ENCODE measurements at regions not wholly inside any gene's neighbourhood (a gene's known extent, or its start where the extent isn't known, plus 50 kb on each side); places are given as distances from the start of the nearest gene placed in this dataset.
A peak's percentile ranks its signal among the peaks of the same experiment; 100 is the strongest.
"Not testable (repeated sequence)": the region's sequence is repeated elsewhere in the genome, so short reads cannot be mapped to it uniquely, and the experiment has no call there.

DNA sequence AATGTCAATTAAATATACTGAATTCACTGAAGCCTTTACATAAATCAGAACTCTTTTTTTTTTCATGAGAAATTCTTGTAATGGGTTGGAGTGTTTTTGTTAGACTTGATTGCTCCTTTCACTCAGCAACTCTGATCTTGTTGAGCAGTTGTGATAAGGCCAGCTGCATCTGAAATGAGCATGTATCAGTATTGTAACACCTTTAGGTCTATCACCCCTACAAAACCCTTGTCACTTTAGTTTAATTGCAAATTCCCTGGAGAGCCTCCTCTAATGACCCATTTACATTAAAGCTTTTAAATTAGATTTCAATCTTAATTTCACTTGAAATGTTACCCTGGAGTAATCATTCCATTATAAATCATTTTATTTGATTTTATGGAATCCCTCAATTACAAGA is 346.8 kb upstream of the TCF4 start:
- DNase-seq: no peak

DNA sequence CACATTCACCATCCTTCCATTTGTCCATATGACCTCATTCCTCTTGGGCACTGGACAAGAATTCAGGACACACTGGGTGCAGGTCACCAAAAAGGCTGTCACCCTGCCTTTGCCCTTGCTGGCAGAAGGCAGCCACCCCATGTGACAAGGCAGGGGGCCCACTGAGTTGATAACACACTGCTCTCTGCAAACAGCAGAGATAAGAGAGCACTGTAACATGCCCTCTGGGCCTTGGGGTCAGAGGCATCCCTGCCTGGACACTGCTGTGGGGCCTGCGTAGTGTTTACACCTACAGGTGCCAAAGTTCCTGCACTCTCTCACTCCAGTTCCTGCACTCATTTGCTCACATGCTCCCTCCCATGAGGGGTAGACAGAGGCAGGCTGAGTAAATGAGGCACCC is 344.7 kb upstream of the TCF4 start:
- no peak for DNase-seq

DNA sequence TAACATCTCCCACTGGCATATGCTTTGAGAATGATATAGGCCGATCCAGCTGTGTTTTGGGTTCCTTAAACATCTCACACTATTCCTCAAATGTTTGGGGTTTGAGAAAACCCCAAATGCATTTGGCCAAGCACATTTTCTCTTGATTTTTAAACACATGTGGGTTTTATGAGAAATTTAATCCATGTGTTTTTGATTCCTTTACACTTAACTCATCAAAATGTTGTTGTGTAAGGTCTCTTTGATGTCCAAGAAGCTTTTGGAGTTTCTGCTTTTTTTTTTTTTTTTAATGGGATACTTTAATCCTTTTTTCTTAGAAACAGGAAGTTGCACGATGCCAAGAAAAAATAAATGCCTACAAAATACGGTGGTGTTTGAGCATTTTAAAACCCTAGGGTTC is 339.8 kb upstream of the TCF4 start:
- DNase-seq: peak; percentile 83

DNA sequence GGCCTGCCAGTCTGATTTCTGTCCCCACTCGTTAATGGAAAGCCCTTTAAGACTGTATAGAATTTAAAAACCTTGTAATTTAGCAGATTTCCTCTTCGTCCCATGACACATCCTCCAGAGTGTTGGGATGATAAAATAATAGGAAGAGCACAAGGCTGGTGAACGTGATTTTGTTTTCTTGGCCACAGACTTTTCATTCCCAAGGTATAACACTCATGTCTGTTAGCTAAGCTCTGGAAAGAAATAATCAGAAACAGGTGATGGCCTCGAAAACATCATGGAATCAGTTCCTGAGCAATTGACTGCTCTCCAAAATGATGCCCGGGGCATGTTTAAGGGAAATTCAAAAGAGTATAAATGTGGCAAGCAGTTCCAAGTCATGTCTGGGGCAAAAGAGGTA is 337.8 kb upstream of the TCF4 start:
- peak; percentile 1 for DNase-seq

DNA sequence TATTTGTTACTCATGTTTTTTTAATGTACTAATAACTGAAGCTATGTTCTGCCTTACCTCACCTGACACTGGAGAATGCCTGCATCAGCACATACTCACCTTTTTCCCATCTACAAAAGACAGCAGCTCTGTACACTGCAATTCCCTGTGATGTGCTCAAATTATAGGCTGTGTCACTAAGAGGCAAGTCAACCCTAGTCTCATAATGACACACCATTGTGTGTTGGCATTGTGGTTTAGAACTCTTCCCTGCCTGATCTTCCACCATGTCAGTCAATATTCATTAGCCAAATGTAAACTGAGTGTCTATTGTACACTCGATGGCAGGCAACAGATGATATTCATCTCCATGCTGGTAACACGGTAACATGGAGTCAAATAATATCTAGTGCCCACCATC is 332.1 kb upstream of the TCF4 start:
- DNase-seq: no peak

DNA sequence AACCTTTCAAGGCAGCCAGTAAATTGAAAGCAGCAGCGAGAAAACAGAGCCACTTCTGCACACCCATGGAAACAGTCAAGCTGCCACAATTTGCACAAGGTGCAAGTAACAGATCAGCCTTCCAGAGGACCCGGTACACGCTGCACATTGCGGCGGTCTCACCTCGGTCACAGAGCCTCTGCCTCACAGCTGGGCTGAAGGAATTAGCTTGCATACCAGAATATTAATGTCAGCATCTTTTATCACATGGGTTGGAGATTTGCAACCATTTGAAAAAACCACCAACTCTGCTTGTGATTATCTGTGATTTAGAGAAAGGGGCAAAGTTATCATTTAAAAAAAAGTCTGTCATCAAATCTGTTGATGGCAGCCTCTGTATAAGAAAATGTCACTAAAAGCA is 330.5 kb upstream of the TCF4 start:
- DNase-seq: peak; percentile 24

DNA sequence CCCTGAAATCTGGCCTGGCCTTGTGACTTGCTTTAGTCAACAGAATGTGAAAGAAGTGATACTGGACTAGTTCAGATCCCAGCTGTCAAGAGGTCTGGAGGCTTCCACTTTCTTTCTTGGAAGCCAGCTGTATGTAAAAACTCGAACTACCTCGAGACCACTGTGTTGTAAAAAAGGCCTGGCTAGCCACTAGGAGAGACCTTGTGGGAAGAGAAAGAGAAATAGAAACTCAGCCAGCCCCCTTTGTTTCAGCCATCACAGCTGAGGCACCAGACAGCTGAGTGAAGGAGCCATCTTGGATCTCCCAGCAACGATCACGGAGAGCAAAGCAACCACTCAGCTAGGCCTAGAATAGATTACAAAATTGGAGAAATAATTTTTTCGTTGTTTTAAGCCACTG is 324.9 kb upstream of the TCF4 start:
- DNase-seq: no peak

DNA sequence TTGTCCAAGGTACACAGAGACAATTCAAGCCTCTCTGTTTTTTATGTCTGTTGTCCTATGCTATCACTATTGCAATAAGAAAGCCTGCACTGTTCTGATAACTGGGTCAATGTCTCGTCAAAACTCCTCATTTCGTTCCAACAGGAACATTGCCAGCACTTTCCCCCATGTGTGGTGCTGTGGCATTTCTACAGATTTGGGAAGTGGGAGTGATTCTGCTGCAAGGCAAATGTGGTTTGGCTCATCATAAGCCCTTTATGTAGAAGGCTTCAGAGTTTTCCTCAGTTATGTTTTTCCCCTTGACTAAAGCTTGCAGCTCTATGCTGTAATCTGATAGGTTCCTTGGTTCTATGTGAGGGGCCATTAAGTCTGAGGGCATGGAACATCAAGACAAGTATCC is 324.1 kb upstream of the TCF4 start:
- DNase-seq: no peak

DNA sequence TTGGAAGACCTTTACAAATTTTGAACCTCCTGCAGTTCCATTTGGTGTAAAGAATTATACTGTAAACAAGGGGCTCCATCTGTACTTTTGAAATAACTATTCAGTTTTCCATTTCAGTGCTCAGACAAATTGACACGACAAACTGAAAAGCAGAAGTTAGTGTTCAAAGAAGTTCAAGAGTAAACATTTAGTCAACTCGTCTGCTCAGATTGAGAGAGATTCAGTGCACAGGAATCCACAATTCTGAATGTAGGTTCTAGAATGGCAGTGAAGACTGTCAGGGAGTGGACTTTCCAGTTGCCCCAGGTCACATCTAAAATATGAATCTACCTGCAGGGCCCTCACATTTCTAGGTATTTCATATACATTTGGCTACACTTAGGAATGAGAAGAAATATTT is 322.3 kb upstream of the TCF4 start:
- no peak for DNase-seq

DNA sequence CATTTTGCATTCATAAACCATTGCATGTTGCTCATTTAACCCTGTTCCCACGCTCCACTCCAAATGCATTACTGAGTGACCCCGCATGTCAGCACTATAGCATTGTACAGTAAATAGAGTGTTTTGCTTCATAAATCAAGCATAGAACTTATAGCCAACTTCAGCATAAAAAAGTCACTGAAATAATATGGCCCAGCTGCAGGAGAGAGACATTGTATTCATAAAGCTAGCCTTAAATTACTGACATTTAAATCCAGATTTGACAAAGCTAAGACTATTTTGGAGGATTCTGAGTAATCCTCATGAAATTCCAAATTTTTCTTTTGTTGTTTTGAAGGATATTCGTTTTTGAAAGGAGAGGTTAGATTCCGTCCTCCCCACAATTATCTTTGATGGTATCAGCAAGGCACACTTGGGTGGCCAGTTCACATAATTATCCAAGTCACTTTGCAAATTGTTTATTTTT is 320.9 kb upstream of the TCF4 start:
- peak; percentile 89 for DNase-seq

DNA sequence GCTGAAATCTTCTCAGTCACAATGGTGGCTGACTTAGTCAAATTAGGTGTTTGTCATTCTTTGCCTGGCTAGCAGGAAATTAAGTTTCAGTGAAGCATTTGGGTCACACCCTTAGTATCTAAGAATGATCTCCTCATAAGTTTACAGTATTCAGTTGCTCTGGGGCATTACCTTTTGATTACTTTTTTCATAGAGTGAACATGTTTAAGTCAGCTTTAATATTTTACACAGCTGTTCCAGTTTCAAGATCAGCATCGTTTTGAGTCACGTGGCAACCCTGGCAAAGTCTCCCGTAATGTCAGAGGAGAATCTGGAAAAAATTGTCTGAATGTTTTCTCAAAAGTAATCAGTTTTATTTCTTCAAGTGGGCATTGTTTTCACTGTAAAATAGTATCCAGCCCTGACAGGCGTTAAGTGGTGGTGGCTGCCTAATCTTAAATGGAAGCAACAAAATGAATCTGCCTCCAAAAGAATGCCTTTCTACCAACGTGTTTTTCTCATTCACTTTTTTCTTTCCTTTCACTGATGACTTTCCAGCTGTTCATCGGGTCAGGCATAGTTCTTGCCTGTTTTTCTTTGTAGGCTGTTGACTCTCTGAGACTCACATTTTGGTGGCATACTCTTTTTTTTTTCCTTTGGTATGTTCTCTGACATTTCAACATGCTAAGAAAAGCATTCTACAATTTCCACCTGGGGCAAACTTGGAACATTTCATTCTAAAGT is 319.6 kb upstream of the TCF4 start:
- peak; percentile 70 for DNase-seq

DNA sequence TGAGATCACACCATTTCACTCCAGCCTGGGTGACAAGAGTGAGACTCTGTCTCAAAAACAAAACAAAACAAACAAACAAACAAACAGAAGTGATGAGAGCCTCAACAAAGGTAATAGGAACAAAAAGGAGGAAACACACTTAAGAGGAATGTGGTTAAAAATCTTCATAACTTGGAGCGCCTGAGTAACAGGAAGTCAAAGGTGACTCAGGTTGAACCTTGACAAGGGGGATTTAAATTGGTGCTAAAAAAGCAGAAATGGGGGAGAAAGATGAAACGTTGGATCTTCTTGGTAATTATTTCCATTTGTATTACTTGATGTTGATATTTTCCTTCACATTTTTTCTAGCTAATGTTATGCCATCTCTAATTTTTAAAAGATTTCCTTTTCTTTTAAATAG is 318.5 kb upstream of the TCF4 start:
- DNase-seq: no peak

DNA sequence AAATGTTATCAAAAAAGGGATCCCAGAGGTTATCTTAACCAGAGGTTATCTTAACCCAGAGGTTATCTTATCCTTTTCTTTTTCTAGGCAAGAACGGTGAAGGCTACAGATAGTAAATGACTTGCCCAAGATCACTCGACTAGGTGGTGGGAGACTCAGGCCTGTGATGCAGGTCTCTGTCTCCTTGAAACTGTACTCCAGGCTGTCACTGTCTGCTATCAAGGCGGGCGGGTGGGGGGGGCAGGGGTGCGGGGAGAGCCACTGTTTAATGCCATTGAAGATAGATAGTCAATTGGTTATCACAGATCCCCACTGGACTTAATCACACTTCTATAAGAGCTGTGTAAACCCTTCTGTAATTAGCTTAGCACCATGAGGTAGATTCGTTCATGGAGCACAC is 315.9 kb upstream of the TCF4 start:
- DNase-seq: no peak

DNA sequence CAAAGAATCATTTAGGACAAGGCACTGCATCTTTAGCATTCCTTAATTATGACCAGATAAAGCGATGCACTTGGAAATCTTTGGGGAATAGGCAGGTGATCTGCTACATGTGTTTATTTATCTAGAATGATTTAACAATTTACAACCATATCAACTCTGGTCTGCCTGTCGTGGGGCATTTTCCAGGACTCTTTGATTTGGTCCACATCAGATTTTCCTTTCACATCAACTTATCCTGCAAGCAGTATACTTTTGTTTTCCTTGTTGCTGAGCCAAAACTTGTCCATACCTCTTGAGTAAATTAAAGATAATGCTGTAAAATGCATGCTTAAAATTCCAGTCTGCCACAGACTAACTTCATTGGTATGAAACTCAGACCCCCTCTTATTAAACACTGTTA is 312.4 kb upstream of the TCF4 start:
- DNase-seq: no peak

DNA sequence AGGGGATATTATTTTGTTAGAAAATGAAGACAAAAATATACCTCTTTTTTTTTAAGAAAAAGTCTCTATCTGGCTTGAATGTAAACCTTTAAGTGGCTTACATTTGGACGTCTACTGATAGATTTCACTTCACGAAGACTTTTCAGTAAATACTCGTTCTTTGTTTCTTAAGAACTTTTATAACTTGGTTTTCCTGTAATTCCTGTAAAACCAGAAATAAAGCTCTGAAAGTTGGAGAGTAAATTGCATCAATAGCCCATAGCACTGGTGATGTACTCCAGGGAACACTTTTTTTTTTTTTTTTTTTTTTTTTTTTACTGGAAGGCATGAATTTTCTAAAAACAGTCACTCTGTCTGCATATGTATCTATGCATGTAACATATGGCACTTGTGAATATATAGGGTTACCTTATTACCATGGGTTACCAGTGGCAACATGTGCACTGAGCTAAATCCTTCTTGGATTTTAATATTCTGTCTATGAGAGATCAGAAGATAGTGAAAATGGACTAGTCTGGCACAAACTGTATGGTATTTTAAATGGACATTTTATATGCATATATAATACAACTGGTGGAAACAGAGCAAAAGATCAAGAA is 309.2 kb upstream of the TCF4 start:
- no peak for DNase-seq

DNA sequence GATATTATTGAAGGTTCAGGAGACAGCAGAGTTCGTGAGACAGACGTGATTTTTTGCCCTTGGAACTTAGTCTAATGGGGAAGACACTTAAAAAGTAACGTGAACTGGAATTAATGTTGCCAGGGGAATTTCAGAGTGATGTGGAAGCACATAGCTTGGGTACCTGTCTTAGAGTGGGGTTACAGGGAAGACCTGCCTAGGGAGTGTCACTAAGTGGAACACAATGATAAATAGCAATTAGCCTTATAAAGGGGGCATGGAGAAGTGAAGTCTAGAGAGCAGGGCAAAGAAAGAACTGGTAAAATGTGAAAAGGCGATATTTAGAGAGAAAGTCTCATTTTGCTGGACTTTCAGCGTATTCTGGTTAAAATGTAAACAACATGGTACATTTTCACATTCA is 306.0 kb upstream of the TCF4 start:
- DNase-seq: no peak

DNA sequence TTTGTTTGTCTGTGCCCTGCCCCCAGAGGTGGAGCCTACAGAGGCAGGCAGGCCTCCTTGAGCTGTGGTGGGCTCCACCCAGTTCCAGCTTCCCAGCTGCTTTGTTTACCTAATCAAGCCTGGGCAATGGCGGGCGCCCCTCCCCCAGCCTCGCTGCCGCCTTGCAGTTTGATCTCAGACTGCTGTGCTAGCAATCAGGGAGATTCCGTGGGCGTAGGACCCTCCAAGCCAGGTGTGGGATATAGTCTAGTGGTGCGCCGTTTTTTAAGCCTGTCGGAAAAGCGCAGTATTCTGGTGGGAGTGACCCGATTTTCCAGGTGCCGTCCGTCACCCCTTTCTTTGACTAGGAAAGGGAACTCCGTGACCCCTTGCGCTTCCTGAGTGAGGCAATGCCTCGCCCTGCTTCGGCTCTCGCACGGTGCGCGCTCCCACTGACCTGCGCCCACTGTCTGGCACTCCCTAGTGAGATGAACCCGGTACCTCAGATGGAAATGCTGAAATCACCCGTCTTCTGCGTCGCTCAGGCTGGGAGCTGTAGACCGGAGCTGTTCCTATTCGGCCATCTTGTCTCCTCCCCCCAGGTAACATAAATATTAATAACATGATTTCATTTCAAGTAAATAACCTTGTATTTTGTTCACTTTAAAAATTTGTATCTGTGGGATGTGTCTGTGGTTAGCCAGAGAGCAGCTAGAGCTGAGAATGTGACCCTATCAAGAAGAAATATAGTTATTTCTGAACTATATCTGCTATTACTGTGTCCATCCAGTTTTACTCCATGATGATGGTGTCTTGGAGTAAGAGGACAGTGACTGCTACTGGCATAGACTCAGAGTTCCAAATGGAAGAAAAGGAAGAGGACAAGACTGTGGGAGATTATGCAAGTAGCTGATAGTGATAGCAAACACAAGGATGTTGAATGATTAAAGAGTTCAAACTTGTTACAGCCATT is 305.1 kb upstream of the TCF4 start:
- DNase-seq: not testable (repeated sequence)

DNA sequence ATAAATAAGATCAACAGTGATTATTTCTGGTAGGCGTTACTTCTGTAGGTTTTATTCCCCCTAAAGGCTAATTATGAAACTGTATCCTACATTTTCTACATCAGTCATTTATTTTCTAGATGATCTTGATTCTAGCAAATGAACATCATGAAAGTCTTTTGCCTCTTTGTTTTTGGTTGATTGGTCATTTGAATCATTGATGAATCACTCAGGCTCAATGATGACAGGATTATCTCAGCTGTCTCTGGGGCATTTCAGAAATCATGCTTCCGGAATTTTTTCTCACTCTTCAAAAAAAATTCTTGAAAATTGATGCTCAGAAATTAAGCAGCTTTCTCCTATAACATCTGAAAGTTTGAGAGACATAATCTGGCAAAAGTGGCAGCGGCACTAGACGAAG is 298.9 kb upstream of the TCF4 start:
- DNase-seq: no peak

DNA sequence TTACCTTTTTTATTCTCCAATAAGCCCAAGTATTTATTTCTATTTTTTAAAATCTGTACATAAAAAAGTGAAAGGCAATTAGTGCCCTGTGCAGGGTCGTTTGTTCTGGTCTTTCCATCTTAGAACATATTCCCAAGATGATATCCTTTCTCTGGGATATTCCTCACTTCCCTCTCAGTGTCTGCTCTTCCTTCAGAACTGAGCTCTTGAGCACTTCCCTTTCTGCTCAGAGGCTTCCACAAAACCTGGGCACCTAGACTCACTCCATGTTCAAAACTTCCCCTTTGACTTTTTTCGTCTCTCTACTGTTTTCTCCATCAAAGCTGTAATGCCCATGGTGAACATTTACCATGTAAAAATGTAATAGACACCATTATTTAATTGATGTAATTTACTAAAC is 296.5 kb upstream of the TCF4 start:
- no peak for DNase-seq

DNA sequence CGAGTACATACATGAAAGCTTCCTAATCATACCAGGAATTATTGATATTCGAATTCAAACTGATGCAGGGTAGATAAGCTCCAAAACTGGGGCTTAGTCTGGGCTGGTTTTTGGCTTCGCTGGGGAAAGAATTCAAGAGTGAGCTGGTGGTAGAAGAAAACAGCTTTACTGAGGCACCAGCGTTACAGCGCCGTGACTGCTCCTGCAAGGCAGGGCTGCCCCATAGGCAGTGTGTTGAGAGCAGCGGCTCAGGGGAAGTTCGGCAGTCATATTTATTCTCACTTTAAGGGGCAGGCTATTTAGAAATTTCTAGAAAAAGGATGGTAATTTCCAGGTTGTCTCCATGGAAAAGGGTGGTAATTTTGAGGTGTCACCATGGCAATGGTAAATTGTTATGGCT is 292.6 kb upstream of the TCF4 start:
- no peak for DNase-seq

DNA sequence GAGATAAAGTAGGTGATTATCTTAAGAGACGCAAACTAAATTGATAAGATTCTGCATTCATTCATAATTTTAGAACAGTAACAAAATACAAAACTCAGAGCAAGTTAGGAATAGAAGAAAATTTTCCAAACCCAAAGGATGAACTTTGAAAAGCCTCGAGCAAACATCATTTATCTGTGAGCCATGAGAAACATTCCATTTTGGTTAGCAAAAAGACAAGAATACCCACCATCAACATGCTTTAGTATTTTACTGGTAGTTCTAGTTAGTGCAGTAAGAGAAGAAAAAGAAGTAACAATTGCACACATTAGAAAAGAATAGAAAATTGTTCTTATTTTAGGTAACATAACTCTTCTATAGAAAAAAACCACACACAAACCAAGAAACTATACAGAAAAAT is 291.3 kb upstream of the TCF4 start:
- no peak for DNase-seq

DNA sequence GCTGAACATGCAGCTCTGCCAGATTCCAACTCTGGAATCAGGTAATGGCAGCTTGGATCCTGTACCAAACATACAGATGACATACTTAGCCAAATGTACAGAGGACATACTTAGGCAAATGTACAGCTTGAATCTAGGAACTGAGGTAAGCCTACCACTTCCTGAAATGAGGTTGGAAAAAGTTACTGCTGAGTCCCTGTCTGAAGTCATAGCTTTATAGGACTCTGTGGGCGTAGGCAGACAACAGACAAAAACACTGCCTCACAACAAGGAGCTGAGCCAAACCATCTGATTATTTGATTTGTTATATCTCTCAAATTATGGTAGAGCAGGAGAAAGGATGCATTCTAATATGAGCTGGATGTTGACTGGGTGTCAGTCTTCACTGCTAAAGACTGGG is 290.2 kb upstream of the TCF4 start:
- no peak for DNase-seq

DNA sequence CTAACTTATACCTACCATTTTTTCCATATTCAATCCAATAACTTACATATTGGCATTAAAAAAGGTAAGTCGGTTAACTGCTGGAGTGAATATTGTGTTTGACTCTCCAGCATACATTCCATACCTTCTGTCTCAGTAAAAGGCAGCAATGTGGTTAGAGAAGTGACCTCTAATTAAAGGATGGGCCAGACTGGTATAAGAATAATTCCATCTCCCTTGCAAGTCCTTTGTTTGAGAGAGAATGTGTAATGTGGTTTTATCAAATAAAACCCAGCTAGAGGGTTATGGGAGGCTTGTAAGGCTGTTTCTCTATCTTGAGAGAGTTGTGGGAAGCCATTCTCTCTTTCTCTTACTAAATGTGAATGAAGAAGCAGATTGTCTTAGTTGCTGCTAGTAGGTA is 289.3 kb upstream of the TCF4 start:
- DNase-seq: no peak
